BLaER1 treated with 17β-estradiol and CSF1 and Interleukin-3, amounts not matched to agents 10 nM and 100 nM (cell line): ENCODE measurements at regions not wholly inside any gene's neighbourhood (a gene's known extent, or its start where the extent isn't known, plus 50 kb on each side); places are given as distances from the start of the nearest gene placed in this dataset.
A peak's percentile ranks its signal among the peaks of the same experiment; 100 is the strongest.

Source experiments
- H3K27ac ChIP-seq, 11 experiments: shearing (Covaris generic); formaldehyde crosslinking; 2 replicates each; pipeline ENCODE4 v1.8.1; 2022
- H3K27me3 ChIP-seq, 11 experiments: shearing (Covaris generic); formaldehyde crosslinking; 2 replicates each; pipeline ENCODE4 v1.8.1; 2022
- H3K36me3 ChIP-seq, 11 experiments: shearing (Covaris generic); formaldehyde crosslinking; 2 replicates each; pipeline ENCODE4 v1.8.1; 2022
- H3K4me1 ChIP-seq, 10 experiments: shearing (Covaris generic); formaldehyde crosslinking; 2 replicates each; pipeline ENCODE4 v1.8.1; 2022
- H3K4me2 ChIP-seq, 11 experiments: shearing (Covaris generic); formaldehyde crosslinking; 2 replicates each; pipeline ENCODE4 v1.8.1; 2022
- H3K4me3 ChIP-seq, 10 experiments: shearing (Covaris generic); formaldehyde crosslinking; 2 replicates each; pipeline ENCODE4 v1.8.1; 2022
- H3K9ac ChIP-seq, 11 experiments: shearing (Covaris generic); formaldehyde crosslinking; 2 replicates each; pipeline ENCODE4 v1.8.1; 2022
- H3K9me3 ChIP-seq, 11 experiments: shearing (Covaris generic); formaldehyde crosslinking; replicated peaks in 1 of 11; 2 replicates each; pipeline ENCODE4 v1.8.1; 2022
- H4K20me1 ChIP-seq, 11 experiments: shearing (Covaris generic); formaldehyde crosslinking; 2 replicates each; pipeline ENCODE4 v1.8.1; 2022
- Cebpa-rat ChIP-seq, 11 experiments: shearing (Covaris generic); IDR thresholded peaks; 2 replicates each; pipeline ENCODE4 v1.8.1; 2022

DNA sequence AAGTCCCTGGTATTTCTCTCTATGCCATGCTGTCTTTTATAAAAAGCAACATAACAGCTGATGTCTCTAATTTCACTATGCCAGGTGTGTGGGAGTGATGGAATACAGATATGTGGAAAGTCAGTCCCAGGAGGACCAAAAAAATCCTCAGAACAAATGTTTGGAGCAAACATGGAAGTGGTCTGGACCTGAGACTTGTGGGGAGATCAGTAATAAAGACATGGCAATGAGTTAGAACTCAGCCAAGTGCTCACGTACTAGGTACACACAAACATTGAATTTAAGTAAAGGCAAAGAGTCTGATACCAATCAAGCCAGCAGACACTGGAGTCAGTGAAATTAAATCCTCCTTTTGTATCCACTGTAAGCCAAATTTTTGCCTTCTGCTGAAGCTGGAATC, 223.6 kb downstream of the ALG10B start:
- Histone ChIP-seq H3K9me3 (no peaks in the 10 kb centered on the region), H3K9ac (no peak overlapping the region), H3K4me1 (no peaks in the 10 kb centered on the region), H3K4me3 (no peak overlapping the region), H4K20me1 (no peaks in the 10 kb centered on the region), H3K27ac (no peak overlapping the region), H3K4me2 (no peak overlapping the region), H3K36me3 (no peaks in the 10 kb centered on the region), H3K27me3 (no peaks in the 10 kb centered on the region)
- no peak for TF ChIP-seq Cebpa-rat (IDR thresholded peaks at IDR 0.05)

DNA sequence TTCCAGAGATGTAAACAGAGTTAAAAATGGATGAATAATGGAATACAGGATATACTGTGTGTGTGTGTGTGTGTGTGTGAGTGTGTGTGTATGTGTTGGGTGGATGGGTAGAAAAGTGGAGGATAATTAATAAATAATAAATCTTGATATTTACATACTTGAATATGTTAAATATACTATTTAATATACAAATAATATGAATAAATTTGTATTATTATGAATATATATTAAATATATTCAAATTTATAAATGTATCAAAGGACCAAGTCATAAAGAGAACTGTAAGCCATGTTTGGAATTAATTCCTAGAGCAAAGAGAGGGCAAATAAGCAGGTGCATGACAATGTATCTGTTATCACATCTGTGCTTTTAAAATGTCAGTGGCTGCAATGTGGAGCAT, 225.3 kb downstream of the ALG10B start:
- Histone ChIP-seq H3K4me1 (no peaks in the 10 kb centered on the region), H4K20me1 (no peaks in the 10 kb centered on the region), H3K27ac (no peak overlapping the region), H3K4me3 (no peak overlapping the region), H3K9ac (no peak overlapping the region), H3K27me3 (no peaks in the 10 kb centered on the region), H3K36me3 (no peaks in the 10 kb centered on the region), H3K9me3 (no peaks in the 10 kb centered on the region), H3K4me2 (no peak overlapping the region)
- no peak for TF ChIP-seq Cebpa-rat (IDR thresholded peaks at IDR 0.05)

DNA sequence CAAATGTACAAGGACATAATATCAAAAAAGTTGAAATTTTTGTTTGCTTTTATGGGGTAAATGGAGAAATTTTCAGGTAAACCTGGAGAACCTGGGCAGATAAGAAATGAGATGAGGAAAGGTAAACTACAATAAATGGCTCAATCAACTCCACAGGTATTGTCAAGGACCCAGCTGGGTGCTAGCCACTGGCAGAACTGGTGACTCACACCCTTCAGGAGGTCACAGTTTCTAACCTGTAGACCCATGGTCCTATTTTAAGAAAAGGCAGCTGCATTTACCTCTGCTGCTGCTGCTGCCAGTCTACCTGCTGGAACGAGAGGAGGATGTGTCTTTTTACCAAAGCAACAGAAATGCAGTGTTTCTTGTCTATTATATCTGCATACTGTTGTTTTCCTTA, 226.6 kb downstream of the ALG10B start:
- Histone ChIP-seq H3K27me3 (no peaks in the 10 kb centered on the region), H3K27ac (no peak overlapping the region), H3K36me3 (no peaks in the 10 kb centered on the region), H4K20me1 (no peaks in the 10 kb centered on the region), H3K4me3 (no peak overlapping the region), H3K4me1 (no peaks in the 10 kb centered on the region), H3K4me2 (no peak overlapping the region), H3K9ac (no peak overlapping the region), H3K9me3 (0 out of 22 replicates have a peak, but pooled peaks cover 0 to under 1% (median 0%) of the 10 kb centered on the region in 11 experiments)
- no peak for TF ChIP-seq Cebpa-rat (IDR thresholded peaks at IDR 0.05)

DNA sequence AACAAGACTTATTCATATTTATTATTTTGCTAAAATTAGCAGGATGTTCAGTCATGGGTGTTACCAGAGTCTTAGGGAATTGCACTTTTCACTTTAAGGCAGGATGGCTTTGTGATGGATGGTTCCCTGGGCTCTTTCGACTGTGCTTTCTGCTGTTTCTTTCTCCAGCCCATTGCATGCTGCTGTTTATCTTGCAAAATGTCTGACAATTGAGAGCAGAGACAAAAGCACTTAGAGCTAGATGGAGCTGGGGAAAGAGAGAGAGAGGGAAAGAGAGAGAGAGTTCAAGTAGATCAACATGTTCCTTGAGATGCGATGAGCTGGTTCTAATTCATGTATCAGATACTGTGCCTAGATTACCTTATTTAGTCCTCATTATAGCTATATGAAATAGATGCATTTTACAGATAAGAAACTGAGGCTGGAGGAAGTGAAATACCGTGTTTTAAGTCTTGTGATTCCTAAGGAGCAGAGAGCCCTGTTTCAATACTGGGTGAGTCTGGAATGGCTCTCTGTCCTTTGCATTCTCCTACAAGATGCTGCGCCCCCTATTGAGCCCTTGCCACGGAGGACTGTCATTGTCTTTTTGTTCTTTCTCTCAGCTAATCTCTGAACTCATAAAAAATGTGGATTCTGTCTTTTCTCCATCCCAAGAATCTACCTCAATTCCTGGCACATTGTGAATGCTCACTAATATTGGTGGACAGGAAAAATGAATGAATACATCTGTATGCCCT, 227.9 kb downstream of the ALG10B start:
- Histone ChIP-seq H3K4me1 (no peaks in the 10 kb centered on the region), H4K20me1 (no peaks in the 10 kb centered on the region), H3K27ac (no peak overlapping the region), H3K4me2 (no peak overlapping the region), H3K9me3 (peaks cover 0 to 14% (median 0%) of the 10 kb centered on the region in 11 experiments; a peak in 5 of 22 replicates), H3K9ac (no peak overlapping the region), H3K27me3 (no peaks in the 10 kb centered on the region), H3K4me3 (no peak overlapping the region), H3K36me3 (no peaks in the 10 kb centered on the region)
- no peak for TF ChIP-seq Cebpa-rat (IDR thresholded peaks at IDR 0.05)

DNA sequence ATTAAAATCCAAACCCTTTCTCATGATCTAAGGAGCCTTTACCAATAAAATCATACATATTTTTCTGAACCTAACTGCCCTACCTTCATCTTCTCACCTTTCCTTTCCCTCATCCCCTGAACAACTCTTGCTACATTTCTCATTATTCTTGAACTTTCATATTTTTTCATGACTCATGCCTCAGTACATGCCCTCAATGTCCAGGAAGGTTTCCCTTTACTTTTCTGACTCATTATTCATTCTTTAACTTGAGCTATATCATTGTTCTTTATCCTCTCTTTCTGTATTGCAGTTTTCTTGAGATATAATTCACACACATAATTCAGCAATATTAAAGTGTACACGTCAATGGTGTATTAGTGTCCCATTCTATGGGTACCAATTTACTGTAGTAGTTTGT, 231.0 kb downstream of the ALG10B start:
- Histone ChIP-seq H3K36me3 (no peaks in the 10 kb centered on the region), H3K27me3 (no peaks in the 10 kb centered on the region), H3K4me3 (no peak overlapping the region), H3K9ac (no peak overlapping the region), H4K20me1 (no peaks in the 10 kb centered on the region), H3K4me1 (no peaks in the 10 kb centered on the region), H3K9me3 (peaks cover 0 to 27% (median 0%) of the 10 kb centered on the region in 11 experiments; a peak in 5 of 22 replicates), H3K4me2 (no peak overlapping the region), H3K27ac (no peak overlapping the region)
- TF ChIP-seq Cebpa-rat (IDR thresholded peaks at IDR 0.05): no peak

DNA sequence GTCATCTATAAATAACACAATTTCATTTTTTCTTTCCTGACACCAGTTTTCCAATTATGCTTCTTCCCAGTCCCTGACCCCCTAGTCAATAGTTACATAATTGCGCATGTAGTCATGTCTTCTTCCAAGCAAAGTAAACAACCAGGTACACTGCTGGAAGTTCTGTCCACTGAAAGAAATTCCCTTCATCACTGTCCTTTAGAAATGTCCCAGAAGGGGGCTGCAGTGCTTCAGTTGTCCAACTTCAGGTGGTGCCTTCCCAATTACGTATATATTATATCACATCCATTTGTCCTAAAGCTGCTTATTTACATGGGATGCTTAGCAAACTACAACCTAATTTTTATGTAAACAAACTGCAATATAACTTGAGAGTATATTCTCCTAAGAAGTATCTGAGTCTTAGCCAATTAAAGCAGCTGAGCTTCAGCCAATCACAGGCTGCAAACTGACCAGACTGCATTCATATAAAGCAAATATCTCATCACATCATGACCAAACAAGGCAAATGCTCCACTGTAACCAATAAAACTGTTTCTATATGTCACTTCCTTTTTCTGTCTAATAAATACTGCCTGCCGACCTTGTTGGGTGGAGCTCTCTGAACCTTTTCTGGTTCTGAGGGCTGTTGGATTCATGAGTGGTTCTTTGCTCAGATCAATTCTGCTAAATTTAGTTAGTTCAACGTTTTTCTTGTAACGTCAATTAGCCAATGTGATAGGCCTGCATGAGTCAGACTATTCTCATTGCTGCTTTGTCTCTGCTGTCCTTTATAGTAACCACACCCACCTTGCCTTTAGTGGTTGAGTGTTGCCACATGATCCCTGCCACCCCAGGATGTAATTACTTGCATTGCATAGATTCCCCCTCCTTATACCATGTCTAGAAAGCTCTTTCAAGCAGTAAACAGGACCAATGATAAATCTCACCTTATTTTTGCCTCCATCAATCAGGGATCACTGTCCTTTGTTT, 239.3 kb downstream of the ALG10B start:
- Histone ChIP-seq H4K20me1 (no peaks in the 10 kb centered on the region), H3K4me2 (no peak overlapping the region), H3K9ac (no peak overlapping the region), H3K4me1 (peaks cover 0 to 4% (median 0%) of the 10 kb centered on the region in 10 experiments; a peak in 1 of 20 replicates), H3K27ac (no peak overlapping the region), H3K27me3 (no peaks in the 10 kb centered on the region), H3K36me3 (no peaks in the 10 kb centered on the region), H3K9me3 (peaks cover 0 to 5% (median 0%) of the 10 kb centered on the region in 11 experiments; a peak in 1 of 22 replicates), H3K4me3 (no peak overlapping the region)
- TF ChIP-seq Cebpa-rat (IDR thresholded peaks at IDR 0.05): no peak

DNA sequence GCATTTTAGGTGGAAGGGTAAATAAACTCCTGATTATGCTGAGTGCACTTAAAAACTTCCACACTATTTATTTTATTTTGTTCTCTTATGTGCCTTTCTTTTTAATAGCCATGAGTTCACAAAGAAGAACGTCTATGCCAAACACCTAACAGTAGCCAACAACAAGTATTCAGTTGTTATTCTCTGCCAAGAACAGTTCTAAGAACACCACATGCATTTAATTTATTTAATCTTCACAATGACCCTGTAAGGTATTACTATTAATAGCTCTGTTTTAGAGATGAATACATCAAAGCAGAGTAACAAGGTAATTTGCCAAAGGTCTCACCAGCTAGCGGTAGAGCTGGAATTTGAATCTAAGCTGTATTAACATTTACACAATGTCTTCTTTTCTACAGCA, 240.1 kb downstream of the ALG10B start:
- no peaks in the 10 kb centered on the region for H3K27me3 ChIP-seq
- no peak overlapping the region for H3K27ac ChIP-seq
- no peaks in the 10 kb centered on the region for H3K36me3 ChIP-seq
- H4K20me1 ChIP-seq: no peaks in the 10 kb centered on the region
- H3K4me2 ChIP-seq: no peak overlapping the region
- peaks cover 0 to 5% (median 0%) of the 10 kb centered on the region in 11 experiments; a peak in 1 of 22 replicates for H3K9me3 ChIP-seq
- no peak for TF ChIP-seq Cebpa-rat (IDR thresholded peaks at IDR 0.05)
- H3K4me3 ChIP-seq: no peak overlapping the region
- H3K9ac ChIP-seq: no peak overlapping the region
- H3K4me1 ChIP-seq: peaks cover 0 to 4% (median 0%) of the 10 kb centered on the region in 10 experiments; a peak in 1 of 20 replicates

DNA sequence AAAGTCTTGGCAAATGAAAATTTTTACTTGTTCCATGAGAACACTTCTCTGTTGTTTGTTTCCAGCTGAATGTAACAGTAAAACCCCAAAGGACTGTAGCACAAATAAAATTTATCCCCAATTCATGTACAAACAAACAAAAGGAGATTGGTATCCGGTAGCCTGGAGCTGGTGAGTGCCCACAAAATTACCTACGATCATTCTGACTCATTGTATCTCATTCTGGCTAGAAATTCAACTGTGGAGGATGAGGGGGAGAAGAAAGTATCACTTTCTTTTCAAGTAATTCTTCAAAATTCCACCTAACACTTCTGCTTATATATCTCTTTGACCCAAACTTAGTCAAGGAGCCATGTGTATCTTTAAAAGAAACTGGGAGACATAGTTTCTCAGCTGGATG, 268.5 kb downstream of the ALG10B start:
- Histone ChIP-seq H3K36me3 (no peaks in the 10 kb centered on the region), H3K4me2 (peak overlapping the region in 3 of 11 experiments; percentile 76 to 88 (median 82); a peak in 5 of 22 replicates), H3K4me1 (peaks cover 0 to 47% (median 19%) of the 10 kb centered on the region in 10 experiments; a peak in 13 of 20 replicates), H4K20me1 (no peaks in the 10 kb centered on the region), H3K27ac (peak overlapping the region in 3 of 11 experiments; percentile 63 to 85 (median 64); a peak in 3 of 22 replicates), H3K9ac (no peak overlapping the region), H3K9me3 (peaks cover 0 to 27% (median 0%) of the 10 kb centered on the region in 11 experiments; a peak in 4 of 22 replicates), H3K27me3 (no peaks in the 10 kb centered on the region), H3K4me3 (no peak overlapping the region)
- TF ChIP-seq Cebpa-rat (IDR thresholded peaks at IDR 0.05): no peak

- no peaks in the 10 kb centered on the region for H4K20me1 ChIP-seq
Observed at GRCh38 chr12:38586789-38587188, 270.2 kb downstream of the ALG10B start.

More at GRCh38 chr12:38586789-38587188, 270.2 kb downstream of the ALG10B start:
- H3K4me1 ChIP-seq: peaks cover 0 to 47% (median 19%) of the 10 kb centered on the region in 10 experiments; a peak in 13 of 20 replicates
- H3K9ac ChIP-seq: no peak overlapping the region; a peak in 1 of 22 replicates
- peak overlapping the region in 7 of 11 experiments; percentile 23 to 85 (median 64); a peak in 11 of 22 replicates for H3K27ac ChIP-seq
- H3K4me3 ChIP-seq: no peak overlapping the region
- H3K9me3 ChIP-seq: peaks cover 0 to 29% (median 0%) of the 10 kb centered on the region in 11 experiments; a peak in 4 of 22 replicates
- H3K27me3 ChIP-seq: no peaks in the 10 kb centered on the region
- H3K4me2 ChIP-seq: peak overlapping the region in 6 of 11 experiments; percentile 26 to 88 (median 76); a peak in 11 of 22 replicates
- H3K36me3 ChIP-seq: no peaks in the 10 kb centered on the region
- no peak for TF ChIP-seq Cebpa-rat (IDR thresholded peaks at IDR 0.05)
